ENCODE measurements at regions not wholly inside any gene's neighbourhood (a gene's known extent, or its start where the extent isn't known, plus 50 kb on each side); places are given as distances from the start of the nearest gene placed in this dataset.
"Not testable (repeated sequence)": the region's sequence is repeated elsewhere in the genome, so short reads cannot be mapped to it uniquely, and the experiment has no call there.

DNA sequence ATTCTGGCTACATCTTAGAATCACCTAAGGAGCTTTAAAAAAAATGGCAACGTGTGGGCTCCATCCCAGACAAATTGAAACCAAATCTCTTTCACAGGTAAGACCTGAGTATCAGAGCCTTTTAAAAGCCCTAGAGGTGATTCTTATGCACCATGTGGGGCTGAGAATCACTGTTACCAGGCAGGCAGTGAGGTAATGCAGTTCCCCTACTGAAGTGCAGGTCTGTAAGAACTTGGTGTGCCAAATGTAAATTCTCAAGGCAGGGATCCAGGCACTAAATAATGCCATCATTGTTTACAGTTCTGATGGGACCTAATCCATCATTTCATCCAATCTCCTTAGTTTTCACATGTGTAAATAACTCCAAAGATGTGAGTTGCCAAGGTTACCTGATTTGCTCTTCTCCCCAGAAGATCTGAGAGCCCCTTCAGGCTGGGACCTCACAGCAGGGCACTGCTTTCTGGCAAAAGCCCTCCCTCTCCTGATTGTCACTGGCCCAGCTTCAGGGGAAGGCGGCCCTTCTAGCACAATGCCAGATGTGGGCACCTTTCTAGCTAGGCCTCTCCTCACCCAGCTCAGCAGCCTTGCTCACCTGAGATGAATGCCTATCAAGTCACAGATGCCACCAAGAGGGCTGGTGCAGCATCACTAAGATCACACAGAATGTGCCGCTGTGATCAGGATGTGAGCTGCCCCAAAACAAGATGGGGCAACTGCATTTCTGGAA, 73.6 kb upstream of the RGPD5 start:
- DNase-seq: no peak

DNA sequence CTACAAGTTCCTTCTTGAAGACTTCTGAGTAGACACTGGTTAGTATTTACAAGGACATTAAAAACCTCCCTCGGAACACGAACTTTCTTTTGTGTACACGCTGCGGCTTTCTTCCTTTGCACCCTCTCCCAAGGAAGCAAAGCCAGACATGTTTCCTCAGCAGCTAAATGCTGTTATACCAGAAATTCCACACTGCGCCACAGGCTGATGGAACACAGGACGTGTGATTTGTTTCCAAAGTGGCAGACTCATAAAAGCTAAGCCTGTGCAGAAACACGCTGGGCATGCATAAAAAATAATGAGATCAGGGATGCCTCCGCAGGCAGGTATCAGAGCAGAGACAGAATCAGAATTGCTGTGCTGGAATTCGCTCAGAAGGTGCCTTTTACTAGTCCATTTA, 73.0 kb upstream of the RGPD5 start:
- DNase-seq: no peak

DNA sequence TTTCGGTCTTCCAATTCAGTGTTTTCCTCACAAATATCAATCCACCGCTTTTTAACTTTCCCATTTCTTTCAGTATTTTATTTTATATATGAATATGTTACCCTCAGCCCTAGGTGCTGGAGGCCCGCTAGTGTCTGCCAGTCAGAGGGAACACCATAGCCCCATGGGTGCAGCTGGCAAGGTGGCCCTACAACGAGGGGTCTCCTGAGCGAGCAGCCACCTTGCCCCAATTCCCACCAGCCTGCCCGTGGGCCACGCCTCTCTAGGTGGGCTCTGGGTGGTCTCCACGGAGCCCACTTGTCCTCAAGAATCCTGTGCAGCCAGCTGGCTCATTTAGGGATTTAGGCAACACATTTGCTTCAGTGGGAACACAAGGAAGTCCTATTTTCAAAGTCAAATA, 72.5 kb upstream of the RGPD5 start:
- DNase-seq: no peak

DNA sequence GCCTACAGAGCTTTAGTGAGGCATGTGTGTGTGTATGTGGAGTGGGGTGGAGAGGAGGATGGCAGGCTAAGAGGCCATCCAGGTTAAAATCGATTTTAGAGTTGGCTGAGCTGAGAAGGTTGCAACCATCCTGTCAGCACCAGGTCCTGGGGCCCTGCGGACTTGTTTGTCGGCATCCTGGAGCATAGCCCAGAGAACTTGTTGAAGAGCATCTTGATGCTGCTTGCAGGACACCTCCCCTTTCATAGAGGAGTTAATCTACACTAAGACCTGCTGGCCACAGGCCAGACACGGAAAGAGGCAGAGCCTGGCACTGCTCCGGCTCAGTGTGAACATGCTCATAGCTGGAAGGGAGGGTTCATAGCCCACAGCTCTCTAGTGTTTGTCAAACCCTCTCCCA, 72.1 kb upstream of the RGPD5 start:
- no peak for DNase-seq

DNA sequence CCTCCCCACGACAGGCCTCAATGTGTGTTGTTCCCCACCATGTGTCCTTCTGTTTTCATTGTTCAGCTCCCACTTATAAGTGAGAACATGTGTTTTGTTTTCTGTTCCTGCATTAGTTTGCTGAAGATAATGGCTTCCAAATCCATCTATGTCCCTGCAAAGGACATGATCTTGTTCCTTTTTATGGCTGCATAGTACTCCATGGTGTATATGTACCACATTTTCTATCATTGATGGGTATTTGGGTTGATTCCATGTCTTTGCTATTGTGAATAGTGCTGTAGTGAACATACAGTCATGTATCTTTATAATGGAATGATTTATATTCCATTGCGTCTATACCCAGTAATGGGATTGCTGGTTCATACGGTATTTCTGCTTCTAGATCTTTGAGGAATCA, 71.5 kb upstream of the RGPD5 start:
- not testable (repeated sequence) for DNase-seq

DNA sequence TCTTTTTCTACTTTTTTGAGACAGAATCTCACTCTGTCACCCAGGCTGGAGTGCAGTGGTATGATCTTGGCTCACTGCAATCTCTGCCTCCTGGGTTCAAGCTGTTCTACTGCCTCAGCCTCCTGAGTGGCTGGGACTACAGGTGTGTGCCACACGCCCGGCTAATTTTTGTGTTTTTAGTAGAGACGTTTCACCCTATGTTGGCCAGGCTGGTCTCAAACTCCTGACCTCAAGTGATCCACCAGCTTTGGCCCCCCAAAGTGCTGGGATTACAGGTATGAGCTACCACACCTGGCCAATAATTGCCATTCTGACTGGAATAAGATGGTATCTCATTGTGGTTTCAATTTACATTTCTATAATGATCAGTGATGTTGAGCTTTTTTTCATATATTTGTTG, 71.0 kb upstream of the RGPD5 start:
- DNase-seq: not testable (repeated sequence)

DNA sequence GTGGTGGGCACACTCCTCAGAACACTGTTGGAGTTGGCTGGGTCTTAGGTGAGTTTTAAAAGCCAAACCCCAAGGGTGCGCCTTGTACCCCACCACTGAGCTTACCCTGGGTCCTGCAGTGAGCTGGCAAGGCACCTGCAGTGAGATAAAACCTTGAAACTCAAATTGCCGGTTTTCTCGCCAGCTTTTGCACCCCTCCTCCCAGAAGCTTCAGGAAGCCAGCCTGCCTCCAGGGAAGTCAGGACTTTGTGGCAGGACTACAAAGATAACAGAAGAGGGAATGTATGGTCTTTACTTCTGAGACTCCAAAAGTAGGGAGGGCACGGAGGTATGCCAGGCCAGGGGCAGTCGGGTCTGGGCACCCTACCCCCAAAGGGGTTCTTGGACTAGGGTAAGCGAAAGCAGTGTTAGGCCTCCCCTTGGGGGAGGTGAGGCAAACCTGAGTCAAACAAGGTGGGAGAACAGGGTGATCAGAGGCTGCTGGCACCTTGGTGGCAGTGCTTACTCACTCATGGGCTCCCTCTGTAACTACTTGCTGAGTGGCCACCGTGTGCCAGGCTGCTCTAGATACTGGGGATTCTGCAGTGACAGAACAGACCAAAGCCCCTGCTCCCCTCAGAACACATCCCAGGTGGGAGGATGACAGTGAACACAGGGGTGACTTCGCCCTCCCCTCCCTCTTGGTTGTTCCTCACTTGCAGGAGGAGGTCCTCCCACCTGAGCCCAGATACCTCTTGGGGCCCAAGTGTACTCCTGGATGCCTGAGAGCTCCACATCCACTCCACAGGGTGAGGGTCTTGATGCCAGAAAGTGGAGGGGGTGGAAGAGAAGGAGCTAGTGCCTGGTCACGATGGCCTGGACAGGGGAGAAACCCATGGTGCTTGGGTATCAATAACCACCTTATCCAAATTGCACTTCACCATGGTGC, 69.3 kb upstream of the RGPD5 start:
- no peak for DNase-seq

DNA sequence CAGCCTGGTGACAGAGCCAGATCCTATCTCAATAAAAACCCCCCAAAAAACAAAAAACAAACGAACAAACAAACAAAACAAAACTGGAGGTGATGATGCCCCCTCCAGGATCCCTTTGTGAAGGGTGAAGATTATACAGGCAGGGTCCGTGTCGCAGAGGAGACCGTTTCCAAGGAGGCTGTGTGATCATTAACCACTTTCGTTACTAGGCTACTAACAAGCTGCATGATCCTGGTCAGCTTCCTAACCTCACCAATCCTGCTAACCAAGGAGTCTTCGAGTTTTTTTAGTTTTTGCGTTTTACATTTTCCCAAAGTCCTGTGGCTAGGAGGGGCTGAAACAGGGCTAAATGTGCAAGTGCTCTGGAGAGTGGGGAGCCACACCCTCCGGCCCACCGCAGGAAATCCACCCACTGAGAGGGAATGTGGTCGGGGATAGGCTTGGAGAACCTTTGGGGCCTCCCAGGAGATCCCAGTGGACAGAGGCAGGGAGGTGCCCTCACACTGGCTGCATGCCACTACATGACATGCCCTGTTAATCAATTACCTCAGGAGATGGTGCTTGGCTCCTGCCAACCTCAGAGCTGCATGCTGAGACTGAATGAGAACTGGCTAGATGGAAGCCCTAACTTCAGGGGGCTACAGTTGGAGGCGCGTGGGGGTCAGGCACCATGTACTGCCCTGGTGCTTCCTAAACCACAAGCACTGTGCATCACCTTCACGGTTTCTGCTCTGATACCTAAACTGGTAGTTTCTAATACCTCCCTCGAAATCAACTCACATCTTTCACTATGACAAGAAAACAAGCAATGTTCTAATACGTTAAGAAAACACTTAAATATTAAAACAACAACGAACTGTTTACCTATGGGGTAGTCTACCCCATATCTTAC, 67.5 kb upstream of the RGPD5 start:
- no peak for DNase-seq

DNA sequence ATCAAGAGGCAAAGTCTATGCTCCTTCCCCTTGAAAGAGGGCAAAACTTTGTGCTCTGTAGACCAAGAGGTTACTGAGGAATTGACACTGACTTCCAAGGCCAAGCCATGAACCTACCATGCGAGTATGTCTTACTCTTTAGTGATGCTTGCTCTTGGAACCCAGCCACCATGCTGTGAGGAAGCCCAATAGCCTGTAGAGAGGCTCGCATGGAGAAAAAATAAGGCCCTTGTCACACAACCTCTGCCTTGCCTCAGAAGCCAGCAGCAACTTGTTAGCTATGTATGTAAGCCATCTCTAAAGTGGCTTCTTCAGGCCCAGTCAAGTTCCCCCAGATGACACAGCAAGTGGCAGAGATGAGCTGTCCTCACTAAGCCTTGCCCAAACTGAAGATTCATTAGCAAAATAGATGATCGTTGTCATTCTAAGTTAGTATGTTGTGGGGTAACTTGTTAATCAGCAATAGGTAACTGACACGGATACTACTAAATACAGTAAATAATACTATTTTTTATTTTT, 66.1 kb upstream of the RGPD5 start:
- no peak for DNase-seq

DNA sequence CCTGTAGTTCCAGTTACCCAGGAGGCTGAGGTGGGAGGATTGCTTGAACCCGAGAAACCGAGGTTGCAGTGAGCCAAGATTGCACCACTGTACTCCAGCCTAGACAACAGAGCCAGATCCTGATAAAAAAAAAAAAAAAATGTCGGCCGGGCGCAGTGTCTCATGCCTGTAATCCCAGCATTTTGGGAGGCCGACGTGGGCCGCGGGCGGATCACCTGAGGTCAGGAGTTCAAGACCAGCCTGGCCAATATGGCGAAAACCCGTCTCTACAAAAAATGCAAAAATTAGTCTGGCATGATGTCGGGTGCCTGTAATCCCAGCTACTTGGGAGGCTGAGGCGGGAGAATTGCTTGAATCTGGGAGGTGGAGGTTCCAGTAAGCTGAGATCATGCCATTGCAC, 60.4 kb upstream of the RGPD5 start:
- DNase-seq: not testable (repeated sequence)

DNA sequence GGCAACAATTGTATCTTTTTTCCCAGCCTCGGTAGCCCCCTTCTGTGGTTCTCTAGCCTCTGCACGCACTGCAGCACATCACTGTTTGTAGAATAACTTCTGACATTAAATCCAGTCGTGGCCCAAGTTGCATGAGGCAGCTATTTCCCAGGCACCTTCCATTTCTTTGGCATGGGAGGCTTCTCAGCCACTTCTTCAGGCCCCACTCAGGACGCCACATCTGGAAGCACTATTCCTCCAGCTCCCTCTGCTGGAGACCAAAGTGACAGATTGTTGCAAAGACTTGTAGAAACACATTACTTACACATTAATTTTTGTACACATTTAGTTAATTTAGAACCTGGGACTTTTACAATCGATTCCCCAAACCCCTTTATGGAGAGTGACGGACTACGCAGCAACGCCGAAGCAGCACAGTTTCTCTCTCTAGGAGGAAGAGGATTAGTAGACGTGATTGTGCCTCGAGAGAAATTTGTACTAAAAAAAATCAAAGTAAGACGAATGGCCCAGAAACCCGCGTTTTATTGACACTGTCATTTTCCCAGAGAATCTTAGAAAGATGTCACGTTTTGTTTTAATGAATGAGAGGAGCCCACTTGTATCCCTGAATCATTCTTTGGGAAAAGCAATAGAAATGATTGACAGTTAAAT, 57.8 kb upstream of the RGPD5 start:
- peak; percentile 29 for DNase-seq
